ENCODE measurements at regions not wholly inside any gene's neighbourhood (a gene's known extent, or its start where the extent isn't known, plus 50 kb on each side); places are given as distances from the start of the nearest gene placed in this dataset.

- Histone ChIP-seq H3K4me1 (peaks cover 0 to 16% (median 8%) of the 10 kb centered on the region in 4 donors), H3K4me3 (no peak overlapping the region), H3K9me3 (no peaks in the 10 kb centered on the region), H3K27ac (no peak overlapping the region), H3K27me3 (no peaks in the 10 kb centered on the region), H3K36me3 (no peaks in the 10 kb centered on the region)
- WGBS, 5 donors, result 70 to 89% (median 78%) methylated on average over 1 of the region's 1 CpG
- intact Hi-C loops (cut with DNase I; ENCODE audit: low total_unique reads), result no loop called here
- DNase-seq, result peak in 1 of 2 donors; percentile 51
- TF ChIP-seq POLR2AphosphoS5 (IDR thresholded peaks at IDR 0.05) (no peak), POLR2A (IDR thresholded peaks at IDR 0.05) (no peak), EP300 (IDR thresholded peaks at IDR 0.05) (no peak), CTCF (IDR thresholded peaks at IDR 0.05) (no peak)
These were observed 105.7 kb downstream of the ZNF281 start for GRCh38 chr1:200304171-200304570.

- peaks cover 0 to 16% (median 8%) of the 10 kb centered on the region in 4 donors for H3K4me1 ChIP-seq
- H3K4me3 ChIP-seq, result peak overlapping the region; percentile 67 to 89 (median 76)
- no peaks in the 10 kb centered on the region for H3K9me3 ChIP-seq
- TF ChIP-seq POLR2A (IDR thresholded peaks at IDR 0.05), result no peak
- TF ChIP-seq POLR2AphosphoS5 (IDR thresholded peaks at IDR 0.05), result no peak
- TF ChIP-seq CTCF (IDR thresholded peaks at IDR 0.05), result no peak
- 19 to 47% (median 23%) methylated on average over 13 of the region's 13 CpGs for WGBS, 5 donors
- intact Hi-C loops (cut with DNase I; ENCODE audit: low total_unique reads), result no loop called here
- H3K27me3 ChIP-seq, result no peaks in the 10 kb centered on the region
- peak; percentile 37 to 47 for DNase-seq
- H3K27ac ChIP-seq, result peak overlapping the region in 2 of 5 donors; percentile 65 to 67
- no peaks in the 10 kb centered on the region for H3K36me3 ChIP-seq
These were observed 106.9 kb downstream of the ZNF281 start for GRCh38 chr1:200302921-200303290.

GRCh38 chr1:200302192-200302920 is 107.5 kb downstream of the ZNF281 start:
- Histone ChIP-seq H3K4me1 (peaks cover 0 to 16% (median 8%) of the 10 kb centered on the region in 4 donors), H3K36me3 (no peaks in the 10 kb centered on the region), H3K27me3 (no peaks in the 10 kb centered on the region), H3K9me3 (no peaks in the 10 kb centered on the region), H3K27ac (peak overlapping the region in 4 of 5 donors; percentile 33 to 67 (median 51)), H3K4me3 (peak overlapping the region; percentile 67 to 89 (median 76))
- 0 to 1% (median 1%) methylated on average over 19 to 36 of the region's 36 CpGs for WGBS, 5 donors
- intact Hi-C loops (cut with DNase I; ENCODE audit: low total_unique reads), result no loop called here
- TF ChIP-seq EP300 (IDR thresholded peaks at IDR 0.05) (no peak), POLR2A (IDR thresholded peaks at IDR 0.05) (no peak), POLR2AphosphoS5 (IDR thresholded peaks at IDR 0.05) (no peak), CTCF (IDR thresholded peaks at IDR 0.05) (no peak)
- peak; percentile 48 to 78 for DNase-seq

- Histone ChIP-seq H3K27ac (no peak overlapping the region), H3K4me3 (peak overlapping the region in 1 of 4 donors; percentile 89), H3K4me1 (peaks cover 0 to 20% (median 13%) of the 10 kb centered on the region in 4 donors), H3K9me3 (no peaks in the 10 kb centered on the region), H3K36me3 (no peaks in the 10 kb centered on the region), H3K27me3 (no peaks in the 10 kb centered on the region)
- DNase-seq, result no peak
- intact Hi-C loops (cut with DNase I; ENCODE audit: low total_unique reads), result no loop called here
- no peak for TF ChIP-seq POLR2AphosphoS5 (IDR thresholded peaks at IDR 0.05)
- TF ChIP-seq CTCF (IDR thresholded peaks at IDR 0.05), result no peak
- no peak for TF ChIP-seq POLR2A (IDR thresholded peaks at IDR 0.05)
- TF ChIP-seq EP300 (IDR thresholded peaks at IDR 0.05), result no peak
- 91 to 98% (median 95%) methylated on average over 3 of the region's 3 CpGs for WGBS, 5 donors
These were observed 108.7 kb downstream of the ZNF281 start for GRCh38 chr1:200301152-200301551.
